Activated T-cell treated with anti-CD3 and anti-CD28 coated beads for 48 hours (primary cell): ENCODE measurements at regions not wholly inside any gene's neighbourhood (a gene's known extent, or its start where the extent isn't known, plus 50 kb on each side); places are given as distances from the start of the nearest gene placed in this dataset.
"Not testable (repeated sequence)": the region's sequence is repeated elsewhere in the genome, so short reads cannot be mapped to it uniquely, and the experiment has no call there.

Source experiments
- DNase-seq: peaks from one replicate; pipeline ENCODE4 v3.0.0-alpha.2; 2020; ENCODE audit warnings: low read depth

- DNase-seq, result no peak
Observed at GRCh38 chr18:72993250-72993649, 125.5 kb upstream of the NETO1 start.

GRCh38 chr18:72991379-72991778 is 123.6 kb upstream of the NETO1 start:
- no peak for DNase-seq

GRCh38 chr18:72987570-72987969 is 119.8 kb upstream of the NETO1 start:
- not testable (repeated sequence) for DNase-seq

GRCh38 chr18:72986103-72986502 is 118.3 kb upstream of the NETO1 start:
- DNase-seq, result no peak

GRCh38 chr18:72985686-72986085 is 117.9 kb upstream of the NETO1 start:
- DNase-seq, result no peak

- DNase-seq, result no peak
Observed at GRCh38 chr18:72984290-72984689, 116.5 kb upstream of the NETO1 start.

GRCh38 chr18:72973841-72974240 is 106.1 kb upstream of the NETO1 start:
- DNase-seq, result no peak

- DNase-seq, result no peak
Observed at GRCh38 chr18:72965616-72966015, 97.8 kb upstream of the NETO1 start.

GRCh38 chr18:72958195-72958594 is 90.4 kb upstream of the NETO1 start:
- DNase-seq, result not testable (repeated sequence)

GRCh38 chr18:72948439-72948838 is 80.7 kb upstream of the NETO1 start:
- DNase-seq, result no peak

- no peak for DNase-seq
Observed at GRCh38 chr18:72942766-72943165, 75.0 kb upstream of the NETO1 start.

- DNase-seq, result no peak
Observed at GRCh38 chr18:72940986-72941385, 73.2 kb upstream of the NETO1 start.

GRCh38 chr18:72940509-72940908 is 72.7 kb upstream of the NETO1 start:
- no peak for DNase-seq

- no peak for DNase-seq
Observed at GRCh38 chr18:72935744-72936143, 68.0 kb upstream of the NETO1 start.

GRCh38 chr18:72922895-72923294 is 55.1 kb upstream of the NETO1 start:
- DNase-seq, result no peak
